Nephron (organoid): ENCODE measurements at regions not wholly inside any gene's neighbourhood (a gene's known extent, or its start where the extent isn't known, plus 50 kb on each side); places are given as distances from the start of the nearest gene placed in this dataset.
A peak's percentile ranks its signal among the peaks of the same experiment; 100 is the strongest.

Source experiments
- H3K27ac Mint-ChIP-seq, 3 experiments: 2 replicates each; pipeline ENCODE4 v1.8.0; 2020; ENCODE audit warnings: mixed read lengths in 3 of 3, mild to moderate bottlenecking in 2 of 3, moderate library complexity in 1 of 3
- H3K27me3 Mint-ChIP-seq: 2 replicates; pipeline ENCODE4 v1.8.0; 2021; ENCODE audit warnings: low read depth, mild to moderate bottlenecking, moderate library complexity, mixed read lengths
- H3K36me3 Mint-ChIP-seq: 2 replicates; pipeline ENCODE4 v1.8.0; 2020; ENCODE audit warnings: low read depth, mixed read lengths
- H3K4me1 Mint-ChIP-seq: 2 replicates; pipeline ENCODE4 v1.8.0; 2020; ENCODE audit warnings: mixed read lengths
- H3K4me3 Mint-ChIP-seq, 3 experiments: 2 replicates each; pipeline ENCODE4 v1.8.0; 2020; ENCODE audit warnings: mild to moderate bottlenecking in 3 of 3, mixed read lengths in 3 of 3, moderate library complexity in 2 of 3
- H3K9me3 Mint-ChIP-seq: 2 replicates; pipeline ENCODE4 v1.8.0; 2020; ENCODE audit warnings: mixed read lengths
- CTCF ChIP-seq, 3 experiments: fragments of 200-600 bp; sonication (generic); IDR thresholded peaks; one replicate each; pipeline ENCODE4 v1.5.0; 2021; ENCODE audit warnings: antibody characterized with exemption in 3 of 3; ENCODE audit not compliant: unreplicated experiment in 3 of 3

- H3K9me3 Mint-ChIP-seq = peaks cover 10% of the 10 kb centered on the region
- no peaks in the 10 kb centered on the region for H3K36me3 Mint-ChIP-seq
- no peak overlapping the region for H3K4me3 Mint-ChIP-seq
- H3K4me1 Mint-ChIP-seq = peaks cover 8% of the 10 kb centered on the region
- H3K27ac Mint-ChIP-seq = no peak overlapping the region
- H3K27me3 Mint-ChIP-seq = peaks cover 3% of the 10 kb centered on the region
- TF ChIP-seq CTCF (IDR thresholded peaks at IDR 0.05; ENCODE audit: unreplicated experiment in 3 of 3) = no peak
Measured at GRCh38 chr2:82260521-82260920, 1956.0 kb upstream of the LRRTM1 start.

DNA sequence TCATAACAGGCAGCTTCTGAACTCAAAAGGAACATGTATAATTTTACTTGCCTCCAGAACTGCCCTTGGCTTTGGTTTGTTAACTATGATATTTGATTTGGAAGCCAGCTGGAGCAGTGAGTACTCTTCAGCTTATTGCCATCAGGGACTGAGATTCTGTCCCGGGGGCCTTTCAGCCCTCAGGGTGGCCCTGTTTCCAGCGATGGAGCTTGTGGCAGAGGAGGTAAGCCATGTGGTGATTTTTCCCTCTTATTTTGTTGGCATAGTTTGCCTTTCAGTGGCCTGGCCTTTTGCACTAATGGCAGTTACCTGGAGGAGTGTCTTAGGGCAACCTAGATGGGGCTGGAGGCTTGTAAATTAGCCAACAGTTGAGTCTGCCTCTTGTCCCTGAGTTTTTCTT is 1955.0 kb upstream of the LRRTM1 start:
- Mint-ChIP-seq H3K27ac (no peak overlapping the region), H3K9me3 (peaks cover 12% of the 10 kb centered on the region), H3K4me3 (no peak overlapping the region), H3K27me3 (peaks cover 3% of the 10 kb centered on the region), H3K4me1 (peaks cover 8% of the 10 kb centered on the region), H3K36me3 (no peaks in the 10 kb centered on the region)
- TF ChIP-seq CTCF (IDR thresholded peaks at IDR 0.05; ENCODE audit: unreplicated experiment in 3 of 3) = no peak

GRCh38 chr2:82257796-82258555 is 1953.4 kb upstream of the LRRTM1 start:
- no peak for TF ChIP-seq CTCF (IDR thresholded peaks at IDR 0.05; ENCODE audit: unreplicated experiment in 3 of 3)
- H3K36me3 Mint-ChIP-seq = no peaks in the 10 kb centered on the region
- peak overlapping the region in 1 of 3 experiments; percentile 31 for H3K27ac Mint-ChIP-seq
- H3K9me3 Mint-ChIP-seq = peaks cover 26% of the 10 kb centered on the region
- no peak overlapping the region for H3K4me3 Mint-ChIP-seq
- peaks cover 3% of the 10 kb centered on the region for H3K27me3 Mint-ChIP-seq
- H3K4me1 Mint-ChIP-seq = peaks cover 8% of the 10 kb centered on the region

DNA sequence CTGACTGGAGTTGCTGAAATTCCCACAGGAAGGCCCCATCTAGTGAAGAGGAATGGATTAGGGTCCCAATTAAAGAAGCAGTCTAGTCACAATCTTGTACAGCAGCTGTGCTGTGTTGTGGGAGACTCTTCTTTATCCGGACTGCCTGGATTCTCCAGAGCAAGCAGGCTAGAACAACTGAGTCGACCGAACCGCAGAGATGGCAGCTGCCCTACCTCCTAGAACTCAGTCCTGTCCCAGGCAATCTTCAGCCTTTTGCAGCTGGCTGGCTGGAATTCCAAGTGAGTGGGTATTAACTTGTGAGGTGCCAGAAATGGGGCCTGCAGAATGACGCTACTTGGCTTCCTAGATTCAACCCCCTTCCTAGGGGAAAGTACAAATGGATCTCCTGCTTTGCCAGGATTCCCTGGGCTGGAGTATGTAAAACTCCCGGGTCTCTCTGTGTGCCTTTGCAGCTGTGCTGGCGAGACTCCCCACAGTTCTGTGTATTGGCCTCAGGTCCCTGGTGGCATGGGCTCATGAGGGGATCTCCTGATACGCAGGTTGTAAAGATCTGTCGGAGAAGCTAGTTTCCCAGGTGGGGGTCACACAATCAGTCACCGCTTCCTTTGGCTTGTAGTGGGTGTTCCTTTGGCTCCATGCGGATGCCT is 1952.6 kb upstream of the LRRTM1 start:
- H3K36me3 Mint-ChIP-seq = no peaks in the 10 kb centered on the region
- TF ChIP-seq CTCF (IDR thresholded peaks at IDR 0.05; ENCODE audit: unreplicated experiment in 3 of 3) = no peak
- no peak overlapping the region for H3K4me3 Mint-ChIP-seq
- H3K9me3 Mint-ChIP-seq = peaks cover 29% of the 10 kb centered on the region
- peaks cover 3% of the 10 kb centered on the region for H3K27me3 Mint-ChIP-seq
- H3K4me1 Mint-ChIP-seq = peaks cover 8% of the 10 kb centered on the region
- H3K27ac Mint-ChIP-seq = peak overlapping the region in 1 of 3 experiments; percentile 31

DNA sequence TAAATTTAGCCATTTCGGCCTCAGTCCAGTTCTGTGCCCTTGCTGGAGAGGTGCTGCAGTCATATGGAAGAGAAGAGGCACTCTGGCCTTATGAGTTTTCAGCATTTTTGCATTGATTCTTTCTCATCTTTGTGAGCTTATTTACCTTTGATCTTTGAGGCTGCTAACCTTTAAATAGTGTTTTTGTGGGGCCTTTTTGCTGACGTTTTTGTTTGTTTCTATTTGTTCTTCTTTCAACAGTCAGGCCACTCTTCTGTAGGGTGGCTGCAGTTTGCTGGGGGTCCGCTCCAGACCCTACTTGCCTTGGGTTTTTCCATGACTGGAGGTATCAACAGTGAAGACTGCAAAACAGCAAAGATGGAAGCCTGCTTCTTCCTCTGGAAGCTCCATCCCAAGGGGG is 1951.7 kb upstream of the LRRTM1 start:
- Mint-ChIP-seq H3K27me3 (peaks cover 3% of the 10 kb centered on the region), H3K27ac (no peak overlapping the region), H3K4me3 (no peak overlapping the region), H3K9me3 (peaks cover 35% of the 10 kb centered on the region), H3K36me3 (no peaks in the 10 kb centered on the region), H3K4me1 (peaks cover 8% of the 10 kb centered on the region)
- no peak for TF ChIP-seq CTCF (IDR thresholded peaks at IDR 0.05; ENCODE audit: unreplicated experiment in 3 of 3)
